PC-9 (cell line): ENCODE measurements at regions not wholly inside any gene's neighbourhood (a gene's known extent, or its start where the extent isn't known, plus 50 kb on each side); places are given as distances from the start of the nearest gene placed in this dataset.
"Not testable (repeated sequence)": the region's sequence is repeated elsewhere in the genome, so short reads cannot be mapped to it uniquely, and the experiment has no call there.

ENCODE experiments used
- BruUV-seq: library from RNA; stranded (reverse); fragments of 400-500 nt; replicated peaks from 2 replicates; lab custom pipeline; 2021; lab: Mats Ljungman, UMichigan
- CTCF ChIA-PET: fragments of 300-600 bp; sonication (Branson Sonifier 250); formaldehyde crosslinking; loops from one replicate; lab custom pipeline; 2022; ENCODE audit warnings: antibody characterized with exemption; lab: Charles Lee
- POLR2A ChIA-PET: fragments of 300-600 bp; sonication (Branson Sonifier 250); formaldehyde crosslinking; loops from one replicate; lab custom pipeline; 2022; ENCODE audit warnings: antibody characterized with exemption; ENCODE audit not compliant: unreplicated experiment; lab: Charles Lee
- DNase-seq, 2 experiments: peaks; one replicate each; pipeline versions ENCODE4 v3.0.0 to v3.0.0-alpha.2; 2015 to 2022; ENCODE audit warnings: mixed read lengths in 1 of 2
- H2AFZ ChIP-seq: fragments of 200-600 bp; sonication (generic); 2 replicates; pipeline ENCODE4 v1.8.1; 2017; ENCODE audit warnings: antibody characterized with exemption
- H3F3A ChIP-seq: fragments of 200-600 bp; sonication (generic); 2 replicates; pipeline ENCODE4 v1.8.1; 2017; ENCODE audit warnings: antibody characterized with exemption, mild to moderate bottlenecking, low read depth; ENCODE audit not compliant: insufficient read depth
- H3K27ac ChIP-seq: fragments of 200-600 bp; sonication (generic); 2 replicates; pipeline ENCODE4 v1.6.1; 2016; ENCODE audit warnings: mixed run types
- H3K27me3 ChIP-seq: fragments of 200-600 bp; sonication (generic); 2 replicates; pipeline ENCODE4 v1.6.1; 2016; ENCODE audit warnings: low read depth, mixed run types; ENCODE audit not compliant: insufficient read depth
- H3K36me3 ChIP-seq: fragments of 200-600 bp; sonication (generic); 2 replicates; pipeline ENCODE4 v1.6.1; 2016; ENCODE audit warnings: low read depth, mixed run types
- H3K4me1 ChIP-seq: fragments of 200-600 bp; sonication (generic); replicated peaks from 2 replicates; pipeline ENCODE4 v1.6.1; 2016; ENCODE audit warnings: mixed run types; ENCODE audit not compliant: insufficient read depth
- H3K4me2 ChIP-seq: fragments of 200-600 bp; sonication (generic); 2 replicates; pipeline ENCODE4 v1.6.1; 2017; ENCODE audit warnings: mixed run types
- H3K4me3 ChIP-seq: fragments of 200-600 bp; sonication (generic); 2 replicates; pipeline ENCODE4 v1.6.1; 2016; ENCODE audit warnings: mixed run types
- H3K79me2 ChIP-seq: fragments of 200-600 bp; sonication (generic); 2 replicates; pipeline ENCODE4 v1.6.1; 2017; ENCODE audit warnings: low read depth, mixed run types
- H3K9me2 ChIP-seq: fragments of 200-600 bp; sonication (generic); 2 replicates; pipeline ENCODE4 v1.8.1; 2017; ENCODE audit warnings: mild to moderate bottlenecking; ENCODE audit not compliant: insufficient read depth
- H3K9me3 ChIP-seq: fragments of 200-600 bp; sonication (generic); 2 replicates; pipeline ENCODE4 v1.8.1; 2016; ENCODE audit warnings: low read depth; ENCODE audit not compliant: insufficient read depth
- H4K20me1 ChIP-seq: fragments of 200-600 bp; sonication (generic); 2 replicates; pipeline ENCODE4 v1.8.1; 2017; ENCODE audit not compliant: insufficient read depth
- EZH2 ChIP-seq: fragments of 200-600 bp; sonication (generic); IDR thresholded peaks from 2 replicates; pipeline ENCODE4 v1.8.0; 2017; ENCODE audit warnings: antibody characterized with exemption, low read depth
- intact Hi-C: fragments of 100-400 bp; cut with micrococcal nuclease; formaldehyde crosslinking; loops from one replicate; pipeline ENCODE4 v1.10.0; 2022; ENCODE audit not compliant: unreplicated experiment
- TF ChIP-seq, protein P1 (sequence below): fragments of 200-600 bp; sonication (generic); conservative IDR thresholded peaks from 2 replicates; pipeline ENCODE4 v1.6.1; 2017; ENCODE audit warnings: mixed run types, antibody characterized with exemption, mild to moderate bottlenecking, moderate library complexity

DNA sequence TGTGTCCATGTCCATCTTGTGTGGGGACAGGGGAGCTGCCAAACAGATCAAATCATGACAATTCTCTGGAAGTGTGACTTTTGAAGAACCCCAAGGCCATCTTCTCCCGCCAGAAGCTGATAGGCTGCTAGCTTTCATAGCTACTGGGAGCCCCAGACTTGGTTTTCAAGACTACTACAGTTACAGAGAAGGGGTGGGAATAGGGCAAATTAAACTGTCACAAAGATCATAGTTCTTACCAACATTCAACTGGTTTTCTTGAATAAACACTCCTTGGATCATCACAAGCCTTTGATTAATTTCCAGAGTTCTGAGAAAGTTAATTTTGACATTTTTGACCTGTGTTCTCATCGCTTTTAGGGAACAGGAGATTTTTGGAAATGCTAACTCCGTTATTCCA is 67.8 kb upstream of the FARP1 start:
- TF ChIP-seq, protein P1, sequence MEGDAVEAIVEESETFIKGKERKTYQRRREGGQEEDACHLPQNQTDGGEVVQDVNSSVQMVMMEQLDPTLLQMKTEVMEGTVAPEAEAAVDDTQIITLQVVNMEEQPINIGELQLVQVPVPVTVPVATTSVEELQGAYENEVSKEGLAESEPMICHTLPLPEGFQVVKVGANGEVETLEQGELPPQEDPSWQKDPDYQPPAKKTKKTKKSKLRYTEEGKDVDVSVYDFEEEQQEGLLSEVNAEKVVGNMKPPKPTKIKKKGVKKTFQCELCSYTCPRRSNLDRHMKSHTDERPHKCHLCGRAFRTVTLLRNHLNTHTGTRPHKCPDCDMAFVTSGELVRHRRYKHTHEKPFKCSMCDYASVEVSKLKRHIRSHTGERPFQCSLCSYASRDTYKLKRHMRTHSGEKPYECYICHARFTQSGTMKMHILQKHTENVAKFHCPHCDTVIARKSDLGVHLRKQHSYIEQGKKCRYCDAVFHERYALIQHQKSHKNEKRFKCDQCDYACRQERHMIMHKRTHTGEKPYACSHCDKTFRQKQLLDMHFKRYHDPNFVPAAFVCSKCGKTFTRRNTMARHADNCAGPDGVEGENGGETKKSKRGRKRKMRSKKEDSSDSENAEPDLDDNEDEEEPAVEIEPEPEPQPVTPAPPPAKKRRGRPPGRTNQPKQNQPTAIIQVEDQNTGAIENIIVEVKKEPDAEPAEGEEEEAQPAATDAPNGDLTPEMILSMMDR, result no peak
- TF ChIP-seq EZH2, result no peak
- no peaks in the 10 kb centered on the region for H3K9me3 ChIP-seq
- H3K27me3 ChIP-seq, result no peaks in the 10 kb centered on the region
- H3K4me1 ChIP-seq, result no peaks in the 10 kb centered on the region
- H3K4me2 ChIP-seq, result no peak overlapping the region
- intact Hi-C loops, result no loop called here
- no peak overlapping the region for H3K4me3 ChIP-seq
- no peaks in the 10 kb centered on the region for H3K36me3 ChIP-seq
- no peak overlapping the region for H2AFZ ChIP-seq
- H3K9me2 ChIP-seq, result no peaks in the 10 kb centered on the region
- no TSS peak for BruUV-seq
- no peak overlapping the region for H3K27ac ChIP-seq
- no peak for DNase-seq
- H3F3A ChIP-seq, result no peaks in the 10 kb centered on the region
- no peaks in the 10 kb centered on the region for H4K20me1 ChIP-seq
- H3K79me2 ChIP-seq, result no peaks in the 10 kb centered on the region
- CTCF ChIA-PET, result no interaction called here
- POLR2A ChIA-PET, result interaction anchor here (0.6 kb wide), 1 partner anchor 191 kb away, joined by 4 read pairs; no protein-coding TSS in a partner anchor

DNA sequence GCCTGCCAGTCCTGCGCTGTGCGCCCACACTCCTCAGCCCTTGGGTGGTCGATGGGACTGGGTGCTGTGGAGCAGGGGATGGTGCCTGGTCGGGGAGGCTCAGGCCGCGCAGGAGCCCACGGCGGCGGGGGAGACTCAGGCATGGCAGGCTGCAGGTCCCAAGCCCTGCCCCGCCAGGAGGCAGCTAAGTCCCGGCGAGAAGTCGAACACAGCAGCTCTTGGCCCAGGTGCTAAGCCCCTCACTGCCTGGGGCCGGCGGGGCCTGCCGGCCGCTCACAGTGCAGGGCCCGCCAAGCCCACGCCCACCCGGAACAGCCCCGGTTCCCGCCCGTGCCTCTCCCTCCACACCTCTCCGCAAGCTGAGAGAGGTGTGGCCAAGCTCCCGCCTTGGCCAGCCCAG is 66.6 kb upstream of the FARP1 start:
- H3F3A ChIP-seq, DNase-seq, CTCF ChIA-PET, H3K4me1 ChIP-seq, POLR2A ChIA-PET, intact Hi-C loops, BruUV-seq, H3K4me2 ChIP-seq, H3K27ac ChIP-seq, H2AFZ ChIP-seq, H3K36me3 ChIP-seq, H3K27me3 ChIP-seq, H3K4me3 ChIP-seq, H3K79me2 ChIP-seq, H4K20me1 ChIP-seq, H3K9me2 ChIP-seq, H3K9me3 ChIP-seq: not testable (repeated sequence)

DNA sequence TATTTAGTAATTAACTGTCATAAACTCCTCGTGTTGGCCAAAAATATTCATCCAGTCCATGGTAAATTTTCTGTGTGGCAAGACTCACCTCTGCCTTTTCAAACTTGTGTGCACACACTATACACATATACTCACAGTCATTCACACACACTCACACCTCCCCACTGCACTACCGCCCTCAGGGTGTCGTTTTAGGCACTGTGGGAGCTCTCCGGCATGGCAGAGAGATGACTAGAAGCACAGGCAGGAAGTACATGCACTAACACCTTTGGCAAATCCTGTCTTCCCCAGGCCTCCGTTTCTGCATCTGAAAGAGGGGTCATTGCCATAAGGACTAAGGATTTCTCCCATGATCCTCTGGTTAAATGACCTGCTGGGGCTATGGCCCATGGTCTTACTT is 62.6 kb upstream of the FARP1 start:
- no peak overlapping the region for H3K4me3 ChIP-seq
- no peaks in the 10 kb centered on the region for H3K9me2 ChIP-seq
- no TSS peak for BruUV-seq
- no peaks in the 10 kb centered on the region for H3K79me2 ChIP-seq
- no peaks in the 10 kb centered on the region for H3K4me1 ChIP-seq
- H3F3A ChIP-seq, result no peaks in the 10 kb centered on the region
- H3K36me3 ChIP-seq, result no peaks in the 10 kb centered on the region
- H3K9me3 ChIP-seq, result no peaks in the 10 kb centered on the region
- POLR2A ChIA-PET, result no interaction called here
- intact Hi-C loops, result no loop called here
- no peak overlapping the region for H3K27ac ChIP-seq
- H3K4me2 ChIP-seq, result no peak overlapping the region
- TF ChIP-seq, protein P1, result no peak
- TF ChIP-seq EZH2, result no peak
- H3K27me3 ChIP-seq, result no peaks in the 10 kb centered on the region
- DNase-seq, result no peak
- CTCF ChIA-PET, result no interaction called here
- H4K20me1 ChIP-seq, result no peaks in the 10 kb centered on the region
- no peak overlapping the region for H2AFZ ChIP-seq

DNA sequence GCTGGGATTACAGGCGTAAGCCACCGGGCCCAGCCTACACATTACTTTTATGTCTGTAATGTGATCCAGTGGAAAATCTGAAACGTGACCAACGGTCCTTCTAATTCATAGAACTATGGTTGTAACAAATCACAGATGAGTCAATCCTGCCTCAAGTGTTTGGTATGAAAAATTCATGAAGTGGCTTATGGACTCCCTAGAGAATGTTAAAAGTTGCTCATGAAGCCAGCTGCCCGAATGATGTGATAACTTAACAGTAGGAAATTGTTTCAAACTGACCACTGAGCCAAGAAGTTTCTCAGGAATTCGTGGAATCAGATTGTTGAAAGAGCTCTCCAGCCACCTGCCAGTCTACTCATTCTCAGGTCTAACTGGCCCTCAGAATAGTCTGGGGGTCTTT is 59.4 kb upstream of the FARP1 start:
- no peak for DNase-seq
- H3K4me2 ChIP-seq, result no peak overlapping the region
- ChIA-PET POLR2A (no interaction called here), CTCF (no interaction called here)
- H3K27ac ChIP-seq, result no peak overlapping the region
- no peak overlapping the region for H3K4me3 ChIP-seq
- H2AFZ ChIP-seq, result no peak overlapping the region
- H3K9me3 ChIP-seq, result no peaks in the 10 kb centered on the region
- no peaks in the 10 kb centered on the region for H3K79me2 ChIP-seq
- intact Hi-C loops, result no loop called here
- BruUV-seq, result no TSS peak
- no peaks in the 10 kb centered on the region for H3F3A ChIP-seq
- no peaks in the 10 kb centered on the region for H3K36me3 ChIP-seq
- H4K20me1 ChIP-seq, result no peaks in the 10 kb centered on the region
- H3K27me3 ChIP-seq, result no peaks in the 10 kb centered on the region
- no peaks in the 10 kb centered on the region for H3K9me2 ChIP-seq
- H3K4me1 ChIP-seq, result no peaks in the 10 kb centered on the region
- no peak for TF ChIP-seq EZH2
- TF ChIP-seq, protein P1, result no peak
